Endometrium (tissue), 2 donors: ENCODE measurements at regions not wholly inside any gene's neighbourhood (a gene's known extent, or its start where the extent isn't known, plus 50 kb on each side); places are given as distances from the start of the nearest gene placed in this dataset.
A peak's percentile ranks its signal among the peaks of the same experiment; 100 is the strongest.

ENCODE experiments used
- FAIRE-seq: peaks from 2 replicates; lab custom pipeline; 2012; peaks lifted over from hg19 to GRCh38; lab: Jason Lieb, UNC
- donor health status: control.
- donor health status: control.

GRCh38 chr3:24937228-24937627 lies 442.6 kb upstream of the THRB start:
- no peak for FAIRE-seq

- no peak for FAIRE-seq
These were observed 443.1 kb upstream of the THRB start for GRCh38 chr3:24937780-24938179.

DNA sequence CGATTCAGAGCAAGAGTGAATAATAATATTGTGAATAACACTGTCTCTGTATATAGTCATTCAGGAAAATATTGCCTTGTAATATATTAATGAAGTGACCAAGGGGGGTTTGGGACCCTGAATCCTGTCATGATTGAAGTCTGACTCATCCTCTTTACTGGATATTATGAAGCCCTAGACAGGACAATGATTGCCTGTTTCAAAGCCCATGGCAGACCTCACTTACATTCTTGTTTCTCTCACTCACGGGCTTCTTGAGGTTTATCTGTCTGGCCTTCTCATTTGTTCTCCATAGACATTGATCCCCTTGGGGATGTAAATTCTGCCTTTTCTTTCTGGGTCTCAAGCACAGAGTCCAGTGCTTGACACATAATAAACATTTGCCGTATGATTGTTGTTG lies 449.3 kb upstream of the THRB start:
- FAIRE-seq = no peak

GRCh38 chr3:24944805-24945520 lies 450.3 kb upstream of the THRB start:
- FAIRE-seq = no peak

GRCh38 chr3:24945563-24945962 lies 450.9 kb upstream of the THRB start:
- FAIRE-seq = no peak

DNA sequence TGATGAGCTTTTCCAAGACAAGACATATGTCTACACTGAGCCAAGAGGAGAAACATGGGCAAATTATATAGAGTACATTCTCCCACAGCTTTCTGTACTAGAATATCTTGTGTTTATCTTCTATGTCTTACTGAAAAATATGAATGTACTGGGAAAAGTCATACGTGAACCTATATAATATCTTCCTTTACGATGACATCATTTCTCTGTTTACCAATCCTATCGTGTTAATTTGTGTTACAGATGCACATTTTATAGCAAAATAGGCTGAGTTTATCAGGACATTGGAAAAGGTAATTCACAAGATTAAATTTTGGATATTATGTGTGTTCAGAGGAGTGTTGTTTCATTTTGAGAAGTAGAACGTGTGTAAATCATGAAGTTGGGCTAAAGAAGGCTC lies 452.5 kb upstream of the THRB start:
- no peak for FAIRE-seq

DNA sequence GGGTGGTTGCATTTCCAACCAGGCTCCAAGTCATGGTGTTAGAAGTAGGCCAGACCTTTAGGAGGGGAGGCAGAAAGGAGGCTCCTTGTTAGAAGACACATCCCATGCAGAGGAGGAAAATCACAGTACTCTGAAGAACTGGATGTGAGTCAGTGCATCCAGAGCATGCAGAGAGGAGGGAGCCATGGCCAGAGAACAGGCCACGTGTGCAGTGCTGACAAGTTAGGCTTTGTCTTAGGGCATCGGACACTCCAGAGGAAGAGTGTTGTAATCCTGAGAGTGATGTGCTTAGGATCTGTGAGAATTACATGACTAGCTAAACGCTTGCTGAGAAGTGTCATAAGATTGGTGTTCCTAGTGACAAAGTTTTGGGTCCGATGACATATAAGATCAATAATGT lies 456.5 kb upstream of the THRB start:
- FAIRE-seq = no peak

- no peak for FAIRE-seq
These were observed 457.7 kb upstream of the THRB start for GRCh38 chr3:24952388-24952787.

DNA sequence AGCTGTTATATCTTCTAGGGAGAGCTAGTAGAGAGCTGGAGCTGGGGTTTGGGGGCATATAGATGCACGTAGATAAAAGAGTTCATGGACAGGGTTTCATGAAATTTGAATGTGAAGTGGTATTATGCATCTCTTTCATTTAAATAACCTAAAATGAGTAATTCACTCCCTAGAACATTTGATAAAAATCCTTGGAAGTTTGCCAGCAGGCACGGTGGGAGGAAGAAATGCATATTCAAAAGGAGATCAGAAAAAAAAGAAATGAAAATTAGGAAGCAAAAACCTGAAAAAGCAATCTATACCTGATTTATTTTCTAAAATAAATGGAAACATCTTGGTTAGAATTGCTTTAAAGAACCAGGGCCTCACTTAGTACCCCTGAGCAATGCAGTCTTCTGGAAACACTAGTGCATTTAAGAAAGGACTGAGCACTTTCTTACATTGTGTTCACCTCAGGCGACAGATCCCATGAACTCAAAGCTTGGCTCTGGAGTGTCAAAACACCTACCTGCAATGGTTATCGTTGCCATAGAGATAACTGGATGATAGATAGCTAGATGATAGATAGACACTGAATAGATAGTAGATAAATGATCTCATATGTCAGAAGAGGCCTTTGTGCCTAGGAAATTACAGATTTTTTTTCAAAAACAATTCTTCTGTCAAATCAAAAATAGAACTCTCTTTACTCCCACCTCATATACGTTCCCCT lies 458.6 kb upstream of the THRB start:
- no peak for FAIRE-seq

GRCh38 chr3:24956613-24957012 lies 462.0 kb upstream of the THRB start:
- no peak for FAIRE-seq

DNA sequence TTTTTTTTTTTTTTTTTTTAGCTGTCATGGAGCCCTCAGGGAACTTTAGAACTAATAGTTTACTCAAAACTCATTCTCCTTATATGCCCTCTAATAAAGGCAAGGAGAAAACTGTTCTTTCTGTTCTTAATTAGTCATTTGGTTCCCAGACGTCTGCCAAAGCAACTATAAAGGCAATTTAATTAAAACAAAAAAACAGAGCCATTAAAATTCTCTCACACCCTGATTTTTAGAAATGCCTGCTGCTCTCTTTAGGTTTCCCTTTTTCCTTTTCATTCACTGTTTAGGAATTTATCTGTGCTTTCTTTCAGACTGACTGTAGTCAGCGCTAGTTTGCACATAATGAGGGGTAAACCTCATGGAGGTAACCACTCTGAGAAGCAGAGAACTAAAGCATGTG lies 463.6 kb upstream of the THRB start:
- FAIRE-seq = no peak

DNA sequence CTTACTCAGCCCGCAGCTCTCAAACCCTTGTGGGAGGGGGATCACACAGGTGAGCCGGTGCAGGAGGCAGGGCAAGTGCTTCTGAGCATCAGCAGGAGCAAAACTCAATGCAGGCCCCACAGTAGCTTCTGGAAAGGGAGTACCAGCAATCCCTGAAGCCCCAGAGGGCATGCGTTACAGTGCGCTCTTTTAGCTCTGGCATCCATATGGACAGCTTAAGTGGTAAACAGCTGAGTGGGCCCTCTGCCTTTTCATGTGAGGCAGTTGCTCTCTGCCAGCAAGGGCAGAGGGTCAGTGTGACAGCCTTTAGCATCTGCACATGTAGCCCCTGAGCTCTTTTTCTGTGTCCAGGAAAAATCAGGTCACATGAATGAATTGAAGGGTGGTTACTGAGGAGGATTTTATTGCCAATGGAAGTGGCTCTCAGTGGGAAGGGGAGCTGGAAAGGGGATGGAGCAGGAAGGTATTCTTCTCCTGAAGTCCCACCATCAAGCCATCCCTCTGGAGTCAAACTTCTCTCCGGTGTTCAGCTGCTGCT lies 464.3 kb upstream of the THRB start:
- no peak for FAIRE-seq

- FAIRE-seq = peak; percentile 70
These were observed 464.1 kb upstream of the RARB start for GRCh38 chr3:24963762-24964625.

DNA sequence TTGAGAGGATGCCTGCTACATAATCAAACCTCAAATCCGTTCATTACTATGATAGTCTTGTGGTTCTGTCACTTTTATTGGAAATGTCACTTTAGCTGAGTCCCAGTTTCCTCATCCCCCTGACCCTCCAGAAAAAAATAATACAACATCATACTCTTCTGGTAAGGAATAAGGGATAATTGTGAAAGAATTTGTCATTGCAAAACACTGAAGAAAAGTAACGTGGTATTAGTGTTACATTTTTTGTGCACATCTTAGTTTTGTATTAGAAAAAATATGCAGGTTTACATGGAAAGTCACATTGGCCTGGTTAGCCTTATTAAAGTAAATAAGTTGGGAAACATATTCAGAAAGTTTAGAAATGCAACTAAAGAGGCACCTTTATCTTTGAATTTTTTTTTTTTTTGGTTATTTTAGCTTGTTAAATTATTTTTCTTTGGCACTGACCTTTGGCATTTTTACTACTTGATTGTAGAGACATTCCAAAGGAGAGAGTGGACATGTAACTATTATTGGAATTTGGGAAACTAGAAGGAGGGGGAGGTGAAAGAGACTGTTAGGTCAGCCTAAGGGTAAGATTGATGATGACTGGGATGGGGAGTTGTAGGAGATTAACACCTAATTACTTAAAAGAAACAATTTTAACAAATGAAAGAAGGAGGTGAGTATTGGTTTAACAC lies 462.2 kb upstream of the RARB start:
- FAIRE-seq = no peak

DNA sequence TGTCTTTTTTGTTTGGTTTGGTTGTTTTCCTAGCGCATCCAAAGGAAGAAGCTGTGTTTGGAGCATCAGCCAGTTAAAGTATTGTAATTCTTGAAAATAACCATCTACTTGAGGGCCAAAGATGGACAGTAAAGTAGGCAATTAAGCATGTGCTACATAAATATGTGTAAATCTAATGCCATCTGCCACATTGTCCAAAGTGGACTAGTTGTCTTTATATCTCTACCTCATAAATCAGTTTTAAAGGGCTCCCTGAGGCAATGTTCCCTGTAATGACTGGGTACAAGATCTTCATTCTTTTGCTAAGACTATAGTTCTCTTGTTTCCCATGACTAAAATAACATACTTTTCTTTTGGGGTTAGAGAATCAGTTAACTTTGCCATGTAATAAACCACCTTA lies 460.0 kb upstream of the RARB start:
- no peak for FAIRE-seq

GRCh38 chr3:24972491-24972890 lies 455.6 kb upstream of the RARB start:
- no peak for FAIRE-seq

- FAIRE-seq = no peak
These were observed 446.8 kb upstream of the RARB start for GRCh38 chr3:24981309-24981708.

DNA sequence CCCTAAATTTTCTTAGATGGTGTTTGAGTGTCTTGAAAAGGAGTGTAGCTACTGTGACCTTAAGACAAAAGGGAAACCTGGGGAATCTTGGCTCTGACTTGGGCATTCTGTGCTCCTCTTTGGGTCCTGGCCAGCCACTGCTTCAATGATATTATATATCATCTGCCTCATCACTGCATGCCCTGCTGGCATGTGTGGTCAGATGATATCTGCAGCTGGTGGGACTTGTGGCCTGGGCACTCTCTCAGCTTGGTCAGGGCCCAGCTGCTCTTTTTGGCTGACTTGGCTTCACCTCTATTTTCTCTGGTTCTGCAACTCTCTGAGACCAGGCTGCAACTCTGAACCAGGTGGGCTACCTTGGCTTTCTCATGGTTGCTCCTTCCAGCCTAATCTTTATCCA lies 446.1 kb upstream of the RARB start:
- FAIRE-seq = no peak

- no peak for FAIRE-seq
These were observed 442.4 kb upstream of the RARB start for GRCh38 chr3:24985668-24986067.

DNA sequence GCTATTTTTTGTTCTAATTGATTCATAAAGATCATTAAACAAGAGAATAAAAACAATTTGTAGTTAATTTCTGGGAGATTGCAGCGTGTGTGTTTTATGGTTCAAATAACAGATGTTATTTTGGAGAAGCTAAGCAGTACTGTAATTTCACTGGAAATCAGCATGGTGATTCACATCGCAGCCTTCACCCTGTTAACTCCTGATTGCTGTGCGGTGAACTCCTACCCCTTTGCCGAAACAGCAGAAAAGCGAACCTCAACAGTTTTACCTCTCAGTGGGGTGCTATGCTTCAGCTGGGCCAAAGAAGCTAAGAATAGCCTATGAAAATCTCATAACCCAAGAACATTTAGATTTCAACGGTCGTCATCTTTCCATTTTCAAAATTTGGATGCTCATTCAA lies 441.5 kb upstream of the RARB start:
- no peak for FAIRE-seq

- FAIRE-seq = no peak
These were observed 428.7 kb upstream of the RARB start for GRCh38 chr3:24999357-24999756.

DNA sequence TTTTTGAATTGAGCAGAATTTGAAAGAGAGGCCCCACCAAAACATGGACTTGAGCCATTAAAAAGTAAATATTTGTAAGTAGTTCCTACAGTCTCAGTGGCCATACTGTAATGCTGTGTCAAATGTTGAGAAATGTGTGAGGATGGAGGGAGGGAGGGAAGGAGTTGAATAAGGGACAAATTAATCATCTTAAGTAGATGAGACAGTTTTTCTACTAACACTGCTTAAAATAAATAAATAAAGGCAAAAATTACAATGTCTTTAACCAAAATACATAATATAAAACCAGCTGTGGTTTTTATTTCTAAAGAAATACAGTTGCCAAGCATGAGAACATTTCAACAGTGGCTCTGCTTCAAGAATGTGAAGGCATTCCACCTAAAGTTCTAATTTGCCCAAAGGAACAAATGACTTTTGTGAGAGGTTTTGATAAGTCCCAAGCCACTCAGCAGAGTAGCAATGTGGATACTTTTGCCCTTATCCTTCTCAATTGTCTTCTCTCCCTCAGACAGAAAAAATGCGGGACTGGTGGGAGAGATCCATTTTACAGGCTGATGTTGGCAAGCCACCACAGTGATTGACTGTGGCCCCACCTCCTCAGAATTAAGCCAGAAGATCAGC lies 427.0 kb upstream of the RARB start:
- FAIRE-seq = peak; percentile 93
